ENCODE measurements at regions not wholly inside any gene's neighbourhood (a gene's known extent, or its start where the extent isn't known, plus 50 kb on each side); places are given as distances from the start of the nearest gene placed in this dataset.

GRCh38 chr7:109964780-109965179 is 1126.1 kb upstream of the LRRN3 start:
- DNase-seq = no peak

GRCh38 chr7:109967406-109967805 is 1123.5 kb upstream of the LRRN3 start:
- no peak for DNase-seq

- DNase-seq = no peak
These were observed 1107.3 kb upstream of the LRRN3 start for GRCh38 chr7:109983618-109984017.

- DNase-seq = no peak
These were observed 1106.2 kb upstream of the LRRN3 start for GRCh38 chr7:109984729-109985128.

- DNase-seq = no peak
These were observed 1104.2 kb upstream of the LRRN3 start for GRCh38 chr7:109986701-109987100.

GRCh38 chr7:109996411-109996810 is 1094.5 kb upstream of the LRRN3 start:
- DNase-seq = no peak

GRCh38 chr7:109996927-109997326 is 1094.0 kb upstream of the LRRN3 start:
- no peak for DNase-seq

GRCh38 chr7:109997837-109998236 is 1093.1 kb upstream of the LRRN3 start:
- no peak for DNase-seq

GRCh38 chr7:110001254-110001938 is 1089.5 kb upstream of the LRRN3 start:
- DNase-seq = no peak

GRCh38 chr7:110003827-110004226 is 1087.1 kb upstream of the LRRN3 start:
- no peak for DNase-seq

GRCh38 chr7:110007320-110008063 is 1083.4 kb upstream of the LRRN3 start:
- no peak for DNase-seq

- DNase-seq = peak; percentile 11
These were observed 1080.6 kb upstream of the LRRN3 start for GRCh38 chr7:110010359-110010758.

GRCh38 chr7:110017405-110017804 is 1073.5 kb upstream of the LRRN3 start:
- DNase-seq = no peak

- no peak for DNase-seq
These were observed 1063.5 kb upstream of the LRRN3 start for GRCh38 chr7:110027385-110027784.

- no peak for DNase-seq
These were observed 1047.4 kb upstream of the LRRN3 start for GRCh38 chr7:110043519-110043918.

GRCh38 chr7:110050785-110051184 is 1040.1 kb upstream of the LRRN3 start:
- no peak for DNase-seq

- DNase-seq = no peak
These were observed 1039.6 kb upstream of the LRRN3 start for GRCh38 chr7:110051372-110051771.

GRCh38 chr7:110056331-110056730 is 1034.6 kb upstream of the LRRN3 start:
- no peak for DNase-seq

GRCh38 chr7:110058401-110058800 is 1032.5 kb upstream of the LRRN3 start:
- DNase-seq = no peak

- no peak for DNase-seq
These were observed 1029.5 kb upstream of the LRRN3 start for GRCh38 chr7:110061387-110061786.

- peak; percentile 97 for DNase-seq
These were observed 1025.8 kb upstream of the LRRN3 start for GRCh38 chr7:110065121-110065520.

- no peak for DNase-seq
These were observed 1024.1 kb upstream of the LRRN3 start for GRCh38 chr7:110066843-110067242.

- no peak for DNase-seq
These were observed 1019.7 kb upstream of the LRRN3 start for GRCh38 chr7:110071192-110071591.

- no peak for DNase-seq
These were observed 1015.5 kb upstream of the LRRN3 start for GRCh38 chr7:110075450-110075849.

GRCh38 chr7:110076194-110076593 is 1014.7 kb upstream of the LRRN3 start:
- DNase-seq = no peak
